Peyer's patch (tissue), 4 donors: ENCODE measurements at regions not wholly inside any gene's neighbourhood (a gene's known extent, or its start where the extent isn't known, plus 50 kb on each side); places are given as distances from the start of the nearest gene placed in this dataset.
"Not testable (repeated sequence)": the region's sequence is repeated elsewhere in the genome, so short reads cannot be mapped to it uniquely, and the experiment has no call there.

Source experiments
- DNase-seq, 3 donors: peaks; one replicate each; pipeline ENCODE4 v3.0.0-alpha.2; 2017 to 2019
- H3K27ac ChIP-seq, 4 donors: fragments of 200-600 bp; sonication (generic); one replicate each; pipeline ENCODE4 v1.5.1; 2016 to 2019
- H3K27me3 ChIP-seq, 2 donors: fragments of 200-600 bp; sonication (generic); one replicate each; pipeline ENCODE4 v1.5.1; 2019
- H3K36me3 ChIP-seq, 3 donors: fragments of 200-600 bp; sonication (generic); one replicate each; pipeline ENCODE4 v1.5.1; 2016 to 2019
- H3K4me1 ChIP-seq, 4 donors: fragments of 200-600 bp; sonication (generic); one replicate each; pipeline ENCODE4 v1.5.1; 2016 to 2019
- H3K4me3 ChIP-seq, 4 donors: fragments of 200-600 bp; sonication (generic); 1 replicate in 3 of 4; 2 replicates in 1 of 4; pipeline ENCODE4 v1.5.1; 2016 to 2019; ENCODE audit warnings: mild to moderate bottlenecking in 1 of 4
- H3K9me3 ChIP-seq, 4 donors: fragments of 200-600 bp; sonication (generic); one replicate each; pipeline ENCODE4 v1.5.1; 2016 to 2019; ENCODE audit warnings: mild to moderate bottlenecking in 1 of 4
- CTCF ChIP-seq, 6 experiments: fragments of 450-650 bp in 4 of 6; fragments of 200-600 bp in 2 of 6; sonication (generic) in 1 of 6; IDR thresholded peaks; one replicate each; pipeline ENCODE4 v1.5.1; 2017 to 2019; ENCODE audit warnings: antibody characterized with exemption in 6 of 6, mild to moderate bottlenecking in 3 of 6, moderate library complexity in 1 of 6
- POLR2A ChIP-seq, 2 donors: fragments of 450-650 bp; IDR thresholded peaks; one replicate each; pipeline ENCODE4 v1.5.1; 2017; ENCODE audit warnings: antibody characterized with exemption in 2 of 2, mild to moderate bottlenecking in 2 of 2, moderate library complexity in 2 of 2

- TF ChIP-seq CTCF (IDR thresholded peaks at IDR 0.05) (no peak), POLR2A (IDR thresholded peaks at IDR 0.05) (no peak)
- DNase-seq = no peak
- no peak overlapping the region for H3K4me3 ChIP-seq
Observed at GRCh38 chr13:80821466-80821865, 480.5 kb upstream of the SPRY2 start.

GRCh38 chr13:80817979-80818378, 477.1 kb upstream of the SPRY2 start:
- H3K27ac ChIP-seq = no peak overlapping the region
- H3K4me1 ChIP-seq = no peaks in the 10 kb centered on the region
- H3K9me3 ChIP-seq = no peaks in the 10 kb centered on the region
- TF ChIP-seq POLR2A (IDR thresholded peaks at IDR 0.05) = no peak
- no peak for TF ChIP-seq CTCF (IDR thresholded peaks at IDR 0.05)
- H3K4me3 ChIP-seq = no peak overlapping the region
- no peak for DNase-seq
- H3K27me3 ChIP-seq = no peaks in the 10 kb centered on the region
- H3K36me3 ChIP-seq = no peaks in the 10 kb centered on the region

More at GRCh38 chr13:80821466-80821865, 480.5 kb upstream of the SPRY2 start:
- Histone ChIP-seq H3K36me3 (no peaks in the 10 kb centered on the region), H3K27ac (no peak overlapping the region), H3K4me1 (no peaks in the 10 kb centered on the region), H3K27me3 (no peaks in the 10 kb centered on the region), H3K9me3 (no peaks in the 10 kb centered on the region)

- H3K9me3 ChIP-seq = no peaks in the 10 kb centered on the region
- H3K36me3 ChIP-seq = no peaks in the 10 kb centered on the region
- no peaks in the 10 kb centered on the region for H3K27me3 ChIP-seq
- H3K4me3 ChIP-seq = no peak overlapping the region
- no peak overlapping the region for H3K27ac ChIP-seq
- TF ChIP-seq POLR2A (IDR thresholded peaks at IDR 0.05) = no peak
- no peak for TF ChIP-seq CTCF (IDR thresholded peaks at IDR 0.05)
- H3K4me1 ChIP-seq = no peaks in the 10 kb centered on the region
- DNase-seq = no peak
Observed at GRCh38 chr13:80814541-80814940, 473.6 kb upstream of the SPRY2 start.

GRCh38 chr13:80810294-80810693, 469.4 kb upstream of the SPRY2 start:
- not testable (repeated sequence) for H3K9me3 ChIP-seq, H3K4me3 ChIP-seq, H3K27ac ChIP-seq, H3K27me3 ChIP-seq, DNase-seq, H3K4me1 ChIP-seq, H3K36me3 ChIP-seq

GRCh38 chr13:80802946-80803345, 462.0 kb upstream of the SPRY2 start:
- Histone ChIP-seq H3K27ac (no peak overlapping the region), H3K4me3 (no peak overlapping the region), H3K4me1 (no peaks in the 10 kb centered on the region), H3K27me3 (no peaks in the 10 kb centered on the region), H3K9me3 (no peaks in the 10 kb centered on the region), H3K36me3 (no peaks in the 10 kb centered on the region)
- TF ChIP-seq POLR2A (IDR thresholded peaks at IDR 0.05) (no peak), CTCF (IDR thresholded peaks at IDR 0.05) (no peak)
- DNase-seq = no peak

- Histone ChIP-seq H3K9me3 (no peaks in the 10 kb centered on the region), H3K36me3 (no peaks in the 10 kb centered on the region), H3K27me3 (no peaks in the 10 kb centered on the region), H3K4me3 (no peak overlapping the region), H3K27ac (no peak overlapping the region), H3K4me1 (no peaks in the 10 kb centered on the region)
- no peak for DNase-seq
- TF ChIP-seq CTCF (IDR thresholded peaks at IDR 0.05) = no peak
- no peak for TF ChIP-seq POLR2A (IDR thresholded peaks at IDR 0.05)
Observed at GRCh38 chr13:80798576-80799133, 457.7 kb upstream of the SPRY2 start.
